Muscle of back (tissue), 3 donors: ENCODE measurements at regions not wholly inside any gene's neighbourhood (a gene's known extent, or its start where the extent isn't known, plus 50 kb on each side); places are given as distances from the start of the nearest gene placed in this dataset.
"Not testable (repeated sequence)": the region's sequence is repeated elsewhere in the genome, so short reads cannot be mapped to it uniquely, and the experiment has no call there.

Experiments used
- DNase-seq, 3 donors: peaks; one replicate each; pipeline versions ENCODE4 v3.0.0 to v3.0.0-alpha.2; 2013

DNA sequence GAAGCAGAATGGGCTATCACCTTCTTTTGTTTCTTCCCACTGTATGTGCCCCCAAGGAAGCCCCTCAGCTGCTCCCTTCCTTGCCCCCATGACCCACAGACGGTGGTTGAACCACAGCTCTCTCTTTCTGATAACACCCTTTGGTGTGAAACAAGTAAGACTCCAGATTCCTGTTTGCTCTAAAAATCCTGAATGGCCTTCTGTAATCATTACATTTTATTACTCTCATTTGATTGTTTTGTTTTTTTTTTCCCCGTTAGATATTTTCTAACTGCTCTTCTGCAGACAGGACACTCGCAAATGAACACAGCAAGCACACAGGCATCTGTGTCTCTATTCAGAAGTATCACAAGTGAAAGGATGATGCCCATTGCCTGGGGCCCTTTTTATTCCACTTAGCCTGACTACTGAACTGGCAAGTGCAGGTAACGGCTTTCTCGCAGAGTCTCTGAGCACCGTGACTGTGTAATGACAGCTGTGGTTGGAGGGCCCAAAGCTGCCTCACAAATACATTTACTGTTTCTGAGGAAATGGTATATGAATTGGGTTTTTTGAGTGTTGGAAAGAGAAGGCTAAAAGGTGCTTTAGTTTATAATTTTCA, 59.3 kb downstream of the OXGR1 start:
- DNase-seq: no peak

DNA sequence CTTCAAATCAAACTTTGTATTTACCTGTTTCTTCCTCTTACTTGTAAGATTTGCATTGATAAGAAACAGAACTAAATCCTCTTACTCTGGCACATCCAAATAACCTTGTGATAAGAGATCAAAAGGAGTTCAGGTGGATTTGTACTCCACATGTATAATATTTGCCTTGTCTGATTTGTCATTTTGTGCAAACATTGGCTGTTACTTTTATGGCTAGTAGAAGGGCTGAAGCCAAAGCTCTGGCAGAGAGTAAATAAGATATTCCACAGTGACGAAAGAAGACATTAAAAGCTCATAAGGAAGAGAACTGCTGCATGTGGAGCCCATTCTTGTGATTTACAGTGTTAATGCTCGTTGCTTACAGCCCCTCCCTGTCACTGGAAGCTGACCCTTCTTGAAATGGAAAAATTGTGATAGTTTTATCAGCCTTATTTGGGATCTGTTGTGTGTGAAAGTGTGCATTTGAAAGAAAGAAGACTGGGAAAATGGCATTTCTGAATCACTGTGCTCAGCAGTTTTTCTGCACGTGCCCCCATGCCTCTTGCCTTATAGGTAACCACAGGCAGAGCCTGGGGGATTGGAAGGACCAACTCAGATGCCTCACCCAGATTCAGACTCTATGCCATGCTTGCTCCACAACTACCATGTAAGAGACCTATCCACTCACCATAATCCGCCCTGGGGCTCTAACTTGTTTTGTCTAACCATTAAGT, 68.2 kb downstream of the OXGR1 start:
- DNase-seq: no peak

DNA sequence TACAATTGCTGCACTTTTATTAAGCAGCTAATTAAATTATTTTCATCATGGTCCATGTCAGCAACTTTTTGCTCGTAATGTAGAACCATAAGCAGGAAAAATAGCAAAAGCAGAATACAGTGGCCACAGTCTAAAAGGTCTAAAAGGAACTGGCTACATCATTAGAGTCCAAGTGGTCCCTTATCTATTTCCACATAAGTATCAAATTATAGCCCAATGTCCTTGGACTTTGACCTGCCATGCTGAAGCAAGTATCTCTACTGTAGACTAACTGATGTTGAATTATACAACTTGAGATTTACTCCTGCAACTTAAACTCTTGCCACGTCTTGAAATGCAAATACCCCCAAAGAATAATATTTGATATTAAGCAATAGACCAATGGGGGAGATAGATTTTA, 68.8 kb downstream of the OXGR1 start:
- no peak for DNase-seq

DNA sequence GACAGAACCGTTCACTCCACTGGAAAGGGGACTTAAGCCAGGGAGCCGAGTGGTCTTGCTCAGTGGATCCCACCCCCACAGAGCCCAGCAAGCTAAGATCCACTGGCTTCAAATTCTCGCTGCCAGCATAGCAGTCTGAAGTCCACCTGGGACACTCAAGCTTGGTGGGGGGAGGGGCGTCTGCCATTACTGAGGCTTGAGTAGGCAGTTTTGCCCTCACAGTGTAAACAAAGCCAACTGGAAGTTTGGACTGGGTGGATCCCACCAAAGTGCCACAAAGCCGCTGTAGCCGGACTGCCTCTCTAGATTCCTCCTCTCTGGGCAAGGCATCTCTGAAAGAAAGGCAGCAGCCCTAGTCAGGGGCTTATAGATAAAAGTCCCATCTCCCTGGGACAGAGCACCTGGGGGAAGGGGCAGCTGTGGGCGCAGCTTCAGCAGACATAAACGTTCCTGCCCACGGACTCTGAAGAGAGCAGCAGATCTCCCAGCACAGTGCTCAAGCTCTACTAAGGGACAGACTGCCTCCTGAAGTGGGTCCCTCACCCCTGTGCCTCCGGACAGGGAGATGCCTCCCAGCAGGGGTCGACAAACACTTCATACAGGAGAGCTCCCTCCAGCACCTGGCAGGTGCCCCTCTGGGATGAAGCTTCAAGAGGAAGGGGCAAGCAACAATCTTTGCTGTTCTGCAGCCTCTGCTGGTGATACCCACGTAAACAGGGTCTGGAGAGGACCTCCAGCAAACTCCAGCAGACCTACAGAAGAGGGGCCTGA, 75.2 kb downstream of the OXGR1 start:
- not testable (repeated sequence) for DNase-seq

DNA sequence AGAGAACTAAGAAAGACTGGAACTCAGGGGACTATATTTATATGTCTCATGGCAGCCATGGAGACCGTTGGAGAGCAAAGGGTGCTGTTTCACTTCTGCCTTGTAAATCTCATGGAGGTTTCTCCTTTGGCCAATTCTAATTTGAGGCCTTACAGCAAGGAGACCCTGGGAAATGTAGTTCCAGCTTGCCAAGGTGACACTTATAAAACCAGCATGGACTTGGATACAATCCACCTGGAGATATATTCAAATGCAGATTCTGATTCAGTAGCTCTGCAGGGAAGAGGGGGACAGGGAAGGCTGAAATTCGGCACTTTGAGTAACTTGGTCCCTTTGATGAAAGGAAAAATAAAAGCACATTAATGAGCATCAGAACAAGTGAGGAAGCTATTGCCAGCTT, 90.0 kb downstream of the OXGR1 start:
- no peak for DNase-seq

DNA sequence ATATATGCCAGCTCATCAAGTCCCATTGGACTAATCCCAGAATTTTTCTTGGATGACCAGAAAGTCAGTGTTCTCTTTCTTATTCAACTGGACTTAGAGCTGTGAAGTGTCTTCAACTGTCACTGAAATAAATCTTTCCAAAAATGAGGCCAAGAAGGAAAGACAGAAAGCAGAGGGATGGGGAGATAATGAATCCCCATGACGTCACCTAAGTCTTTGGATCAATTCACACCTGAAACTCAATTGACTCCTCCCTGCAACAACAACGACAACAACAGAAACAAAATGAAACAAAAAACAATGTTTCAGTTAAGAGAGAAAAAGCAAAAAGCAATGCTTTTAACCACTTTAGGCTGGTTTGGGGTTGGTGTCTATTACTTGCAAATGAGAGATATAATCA, 91.2 kb downstream of the OXGR1 start:
- DNase-seq: no peak

DNA sequence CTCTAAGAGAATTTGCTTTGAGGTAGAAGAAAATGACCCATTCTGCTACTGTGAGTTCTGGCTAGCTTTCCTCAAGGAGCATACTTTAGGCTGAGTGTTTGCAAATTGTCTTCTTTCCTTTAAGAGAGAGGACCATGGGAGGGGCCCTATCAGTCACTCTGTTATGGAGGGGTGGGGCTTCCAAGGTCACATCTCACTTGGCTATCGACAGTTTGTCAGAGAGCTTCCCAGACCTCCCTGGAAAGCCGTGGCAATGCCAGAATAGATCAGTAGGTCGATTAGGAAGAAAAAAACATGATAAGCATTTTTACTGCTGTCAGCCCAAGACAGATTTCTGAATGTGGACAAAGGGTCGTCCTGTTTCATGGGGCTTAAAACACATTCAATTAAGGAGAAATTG, 93.3 kb downstream of the OXGR1 start:
- DNase-seq: no peak

DNA sequence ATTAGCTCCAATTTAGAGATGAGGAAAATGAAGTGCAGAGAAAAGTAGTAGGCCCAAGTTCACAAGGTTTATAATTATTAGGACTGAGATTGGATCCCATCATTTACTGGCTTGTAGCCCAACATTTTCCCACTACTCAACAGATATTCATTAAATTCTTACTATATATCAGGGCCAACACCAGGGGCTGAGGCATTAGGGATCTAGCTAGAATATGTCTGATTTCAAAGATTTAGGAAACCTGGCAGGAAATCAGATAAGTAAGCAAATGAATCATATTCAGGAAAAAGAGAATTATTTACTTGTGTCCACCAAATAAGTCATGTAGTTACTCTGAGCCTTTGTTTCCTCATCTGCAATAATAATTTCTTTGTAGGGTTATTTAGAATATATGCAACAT, 94.3 kb downstream of the OXGR1 start:
- DNase-seq: no peak

DNA sequence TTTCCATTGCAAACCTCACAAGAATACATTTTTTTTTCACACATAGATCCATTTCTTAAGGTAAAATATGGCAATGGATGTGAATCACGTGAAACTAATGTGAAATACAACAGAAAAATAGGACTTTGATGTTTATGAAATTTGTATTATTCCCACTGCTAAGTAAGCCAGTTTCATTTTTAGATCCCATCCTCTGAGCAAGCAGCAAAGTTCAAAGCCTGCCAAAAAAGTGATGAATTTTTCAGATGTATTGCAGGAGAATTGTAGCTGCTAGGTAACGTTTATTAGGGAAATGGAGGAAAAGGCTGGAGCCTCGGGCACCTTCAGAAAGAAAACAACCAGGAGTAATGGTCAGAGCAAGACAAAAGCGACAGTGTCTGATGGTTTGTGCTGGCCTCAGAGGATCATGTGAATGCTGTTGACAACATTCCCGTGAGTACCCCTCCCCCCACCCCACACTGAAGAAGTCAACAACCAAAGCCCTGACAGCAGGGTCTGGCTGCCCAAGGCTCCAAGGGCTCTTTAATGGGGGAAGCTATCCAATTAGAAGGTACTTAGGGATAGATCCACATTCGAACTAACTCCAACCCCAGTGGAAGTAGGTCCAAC, 95.5 kb downstream of the OXGR1 start:
- peak in 2 of 3 donors; percentile 36 to 54 for DNase-seq

DNA sequence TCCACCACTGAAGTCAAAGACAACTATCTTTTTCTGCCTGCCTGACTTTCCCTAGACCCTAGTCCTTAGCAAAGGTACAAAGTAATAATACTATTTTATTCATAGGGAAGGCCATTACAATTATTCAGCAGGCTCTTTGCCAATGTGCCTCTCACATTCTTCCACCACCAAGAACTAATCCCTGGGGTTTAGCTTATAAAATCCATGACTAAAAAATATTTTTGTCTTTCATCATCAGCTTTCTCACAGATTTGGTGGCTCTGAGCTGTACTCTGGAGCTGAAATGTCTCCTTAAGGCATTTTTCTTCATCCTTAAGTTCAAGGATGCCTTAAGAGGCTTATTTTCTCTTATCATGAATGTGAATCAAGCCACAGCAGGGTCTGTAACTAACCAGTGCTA, 96.1 kb downstream of the OXGR1 start:
- DNase-seq: peak in 2 of 3 donors; percentile 11 to 66
